ENCODE measurements at regions not wholly inside any gene's neighbourhood (a gene's known extent, or its start where the extent isn't known, plus 50 kb on each side); places are given as distances from the start of the nearest gene placed in this dataset.

- TF ChIP-seq CTCF (IDR thresholded peaks at IDR 0.05) (no peak), POLR2A (IDR thresholded peaks at IDR 0.05) (no peak)
These were observed 664.1 kb upstream of the PABPC4L start for GRCh38 chr4:134865675-134866074.
